GM12865 (cell line): ENCODE measurements at regions not wholly inside any gene's neighbourhood (a gene's known extent, or its start where the extent isn't known, plus 50 kb on each side); places are given as distances from the start of the nearest gene placed in this dataset.

Source experiments
- DNase-seq: peaks from one replicate; pipeline ENCODE4 v3.0.0; 2010; ENCODE audit warnings: low read depth
- H3K4me3 ChIP-seq: 2 replicates; pipeline ENCODE4 v1.5.1; 2011; ENCODE audit warnings: mild to moderate bottlenecking, low read depth, low read length, control low read depth
- CTCF ChIP-seq: IDR thresholded peaks from 2 replicates; pipeline ENCODE4 v1.5.1; 2011; ENCODE audit warnings: low read length, control low read depth, low read depth, inconsistent platforms; ENCODE audit not compliant: insufficient read depth; ENCODE audit errors: missing control alignments

- H3K4me3 ChIP-seq, result no peak overlapping the region
- no peak for TF ChIP-seq CTCF
- no peak for DNase-seq
Observed at GRCh38 chr12:77351860-77352259, 286.5 kb upstream of the E2F7 start.

- no peak overlapping the region for H3K4me3 ChIP-seq
- TF ChIP-seq CTCF, result no peak
- DNase-seq, result no peak
Observed at GRCh38 chr12:77349689-77350370, 284.5 kb upstream of the E2F7 start.

- no peak for TF ChIP-seq CTCF
- H3K4me3 ChIP-seq, result no peak overlapping the region
- DNase-seq, result no peak
Observed at GRCh38 chr12:77347017-77347416, 281.6 kb upstream of the E2F7 start.

GRCh38 chr12:77345336-77345735 is 280.0 kb upstream of the E2F7 start:
- no peak for TF ChIP-seq CTCF
- no peak overlapping the region for H3K4me3 ChIP-seq
- no peak for DNase-seq

- DNase-seq, result no peak
- no peak for TF ChIP-seq CTCF
- H3K4me3 ChIP-seq, result no peak overlapping the region
Observed at GRCh38 chr12:77344651-77345050, 279.3 kb upstream of the E2F7 start.

GRCh38 chr12:77343291-77343690 is 277.9 kb upstream of the E2F7 start:
- no peak for TF ChIP-seq CTCF
- H3K4me3 ChIP-seq, result no peak overlapping the region
- DNase-seq, result no peak

- no peak overlapping the region for H3K4me3 ChIP-seq
- TF ChIP-seq CTCF, result no peak
- DNase-seq, result no peak
Observed at GRCh38 chr12:77342253-77342652, 276.9 kb upstream of the E2F7 start.
